Ishikawa (cell line): ENCODE measurements at regions not wholly inside any gene's neighbourhood (a gene's known extent, or its start where the extent isn't known, plus 50 kb on each side); places are given as distances from the start of the nearest gene placed in this dataset.

Source experiments
- CREB1 ChIP-seq: IDR thresholded peaks from 2 replicates; pipeline ENCODE4 v1.6.1; 2012; ENCODE audit warnings: low read depth
- EP300 ChIP-seq: IDR thresholded peaks from 2 replicates; pipeline ENCODE4 v1.6.1; 2012; ENCODE audit warnings: borderline replicate concordance
- NFIC ChIP-seq: IDR thresholded peaks from 2 replicates; pipeline ENCODE4 v1.6.1; 2012
- TEAD4 ChIP-seq: IDR thresholded peaks from 2 replicates; pipeline ENCODE4 v1.6.1; 2012
- ZBTB7A ChIP-seq: IDR thresholded peaks from 2 replicates; pipeline ENCODE4 v1.6.1; 2012; ENCODE audit warnings: low read depth

DNA sequence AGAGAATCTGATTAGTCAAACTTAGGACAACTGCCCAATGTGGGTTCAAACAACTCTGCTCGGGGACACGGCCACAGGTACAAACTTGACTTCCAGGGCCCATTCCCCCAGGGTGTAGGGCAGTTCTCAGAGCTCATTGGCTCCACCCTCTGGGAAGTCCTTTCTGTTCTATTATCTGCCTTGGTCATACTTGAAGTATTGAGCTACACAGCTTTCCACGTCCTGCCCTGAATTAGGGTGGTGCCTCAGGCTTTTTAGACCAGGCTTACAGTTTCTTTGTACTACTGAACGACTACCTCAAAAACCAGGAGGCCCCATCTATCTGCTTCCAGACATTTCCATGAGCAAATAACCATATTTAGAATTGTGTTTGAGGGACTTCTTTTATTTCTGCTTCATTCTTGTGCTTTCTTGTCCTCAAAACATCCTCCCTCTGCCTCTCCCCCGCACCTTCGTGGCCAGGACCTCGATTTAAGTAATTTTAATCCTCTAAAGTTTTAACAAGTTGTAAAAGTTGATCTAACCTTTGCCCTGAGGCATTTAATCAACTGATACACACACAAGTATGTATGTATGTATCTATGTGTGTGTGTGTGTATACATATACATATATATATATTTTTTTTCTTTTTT is 281.7 kb upstream of the AMIGO2 start:
- TF ChIP-seq NFIC (no peak), CREB1 (no peak), EP300 (no peak), ZBTB7A (no peak), TEAD4 (no peak)
